HG02885 (cell line): ENCODE measurements at regions not wholly inside any gene's neighbourhood (a gene's known extent, or its start where the extent isn't known, plus 50 kb on each side); places are given as distances from the start of the nearest gene placed in this dataset.
"Not testable (repeated sequence)": the region's sequence is repeated elsewhere in the genome, so short reads cannot be mapped to it uniquely, and the experiment has no call there.

Source experiments
- ATAC-seq: cut with Tn5 transposase; IDR thresholded peaks from one replicate; pipeline ENCODE4 v1.9.1; 2021; ENCODE audit warnings: mild to moderate bottlenecking; ENCODE audit not compliant: unreplicated experiment, poor library complexity

GRCh38 chr18:23311351-23312121, 141.6 kb upstream of the RIOK3 start:
- ATAC-seq, result no peak

- ATAC-seq, result no peak
Measured at GRCh38 chr18:23313379-23313778, 139.7 kb upstream of the RIOK3 start.

- ATAC-seq, result no peak
Measured at GRCh38 chr18:23314672-23315071, 138.4 kb upstream of the RIOK3 start.

GRCh38 chr18:23316316-23316715, 136.8 kb upstream of the RIOK3 start:
- ATAC-seq, result no peak

GRCh38 chr18:23316988-23317387, 136.1 kb upstream of the RIOK3 start:
- ATAC-seq, result no peak

- no peak for ATAC-seq
Measured at GRCh38 chr18:23317975-23318675, 135.0 kb upstream of the RIOK3 start.

GRCh38 chr18:23320709-23321236, 132.3 kb upstream of the RIOK3 start:
- ATAC-seq, result no peak

GRCh38 chr18:23321996-23322395, 131.1 kb upstream of the RIOK3 start:
- no peak for ATAC-seq

GRCh38 chr18:23324056-23324811, 128.9 kb upstream of the RIOK3 start:
- no peak for ATAC-seq

GRCh38 chr18:23324861-23325260, 128.2 kb upstream of the RIOK3 start:
- no peak for ATAC-seq

GRCh38 chr18:23329671-23330070, 123.4 kb upstream of the RIOK3 start:
- ATAC-seq, result not testable (repeated sequence)

- ATAC-seq, result no peak
Measured at GRCh38 chr18:23330423-23330822, 122.7 kb upstream of the RIOK3 start.

- no peak for ATAC-seq
Measured at GRCh38 chr18:23331091-23331920, 121.8 kb upstream of the RIOK3 start.

GRCh38 chr18:23332356-23332755, 120.7 kb upstream of the RIOK3 start:
- no peak for ATAC-seq

GRCh38 chr18:23333827-23334226, 119.3 kb upstream of the RIOK3 start:
- ATAC-seq, result no peak

GRCh38 chr18:23334569-23334968, 118.5 kb upstream of the RIOK3 start:
- no peak for ATAC-seq

- no peak for ATAC-seq
Measured at GRCh38 chr18:23336101-23336500, 117.0 kb upstream of the RIOK3 start.

- no peak for ATAC-seq
Measured at GRCh38 chr18:23337599-23338444, 115.3 kb upstream of the RIOK3 start.

- no peak for ATAC-seq
Measured at GRCh38 chr18:23340661-23341060, 112.4 kb upstream of the RIOK3 start.
